MG63 (cell line): ENCODE measurements at regions not wholly inside any gene's neighbourhood (a gene's known extent, or its start where the extent isn't known, plus 50 kb on each side); places are given as distances from the start of the nearest gene placed in this dataset.

Source experiments
- DNase-seq: peaks from one replicate; pipeline ENCODE4 v3.0.0-alpha.2; 2020
- H3K27me3 ChIP-seq: fragments of 250-450 bp; sonication (Bioruptor Pico); 2 replicates; pipeline ENCODE4 v1.5.1; 2020; ENCODE audit warnings: mild to moderate bottlenecking, moderate library complexity
- H3K36me3 ChIP-seq: fragments of 250-450 bp; sonication (Bioruptor Pico); 2 replicates; pipeline ENCODE4 v1.5.1; 2020; ENCODE audit warnings: mild to moderate bottlenecking, moderate library complexity
- H3K4me3 ChIP-seq: fragments of 250-450 bp; sonication (Bioruptor Pico); 2 replicates; pipeline ENCODE4 v1.5.1; 2020; ENCODE audit warnings: mild to moderate bottlenecking, moderate library complexity
- H3K9me3 ChIP-seq: fragments of 250-450 bp; sonication (Bioruptor Pico); 2 replicates; pipeline ENCODE4 v1.5.1; 2020; ENCODE audit warnings: mild to moderate bottlenecking, moderate library complexity

GRCh38 chr5:38023799-38024198 is 184.0 kb upstream of the GDNF start:
- DNase-seq, result no peak
- Histone ChIP-seq H3K36me3 (no peaks in the 10 kb centered on the region), H3K27me3 (no peaks in the 10 kb centered on the region), H3K4me3 (no peak overlapping the region), H3K9me3 (no peaks in the 10 kb centered on the region)

GRCh38 chr5:38023371-38023770 is 183.5 kb upstream of the GDNF start:
- H3K4me3 ChIP-seq, result no peak overlapping the region
- no peaks in the 10 kb centered on the region for H3K36me3 ChIP-seq
- DNase-seq, result no peak
- no peaks in the 10 kb centered on the region for H3K9me3 ChIP-seq
- H3K27me3 ChIP-seq, result no peaks in the 10 kb centered on the region

- no peaks in the 10 kb centered on the region for H3K36me3 ChIP-seq
- H3K27me3 ChIP-seq, result no peaks in the 10 kb centered on the region
- no peak overlapping the region for H3K4me3 ChIP-seq
- no peaks in the 10 kb centered on the region for H3K9me3 ChIP-seq
- DNase-seq, result no peak
These were observed 182.8 kb upstream of the GDNF start for GRCh38 chr5:38022631-38023030.

GRCh38 chr5:38018016-38018415 is 178.2 kb upstream of the GDNF start:
- no peak for DNase-seq
- Histone ChIP-seq H3K36me3 (no peaks in the 10 kb centered on the region), H3K9me3 (no peaks in the 10 kb centered on the region), H3K27me3 (peaks cover 15% of the 10 kb centered on the region), H3K4me3 (no peak overlapping the region)

GRCh38 chr5:38013107-38013506 is 173.3 kb upstream of the GDNF start:
- no peaks in the 10 kb centered on the region for H3K9me3 ChIP-seq
- no peak overlapping the region for H3K4me3 ChIP-seq
- no peaks in the 10 kb centered on the region for H3K36me3 ChIP-seq
- no peak for DNase-seq
- peaks cover 27% of the 10 kb centered on the region for H3K27me3 ChIP-seq

- Histone ChIP-seq H3K4me3 (no peak overlapping the region), H3K9me3 (no peaks in the 10 kb centered on the region), H3K36me3 (no peaks in the 10 kb centered on the region), H3K27me3 (peaks cover 27% of the 10 kb centered on the region)
- no peak for DNase-seq
These were observed 171.9 kb upstream of the GDNF start for GRCh38 chr5:38011668-38012188.

GRCh38 chr5:38009749-38010358 is 170.0 kb upstream of the GDNF start:
- DNase-seq, result no peak
- no peak overlapping the region for H3K4me3 ChIP-seq
- no peaks in the 10 kb centered on the region for H3K9me3 ChIP-seq
- no peaks in the 10 kb centered on the region for H3K36me3 ChIP-seq
- peaks cover 24% of the 10 kb centered on the region for H3K27me3 ChIP-seq

GRCh38 chr5:38008198-38008597 is 168.4 kb upstream of the GDNF start:
- H3K4me3 ChIP-seq, result no peak overlapping the region
- DNase-seq, result no peak
- H3K9me3 ChIP-seq, result no peaks in the 10 kb centered on the region
- no peaks in the 10 kb centered on the region for H3K36me3 ChIP-seq
- H3K27me3 ChIP-seq, result peaks cover 12% of the 10 kb centered on the region

GRCh38 chr5:37999593-37999992 is 159.8 kb upstream of the GDNF start:
- DNase-seq, result no peak
- peaks cover 2% of the 10 kb centered on the region; the same call in 1 of the 2 replicates for H3K27me3 ChIP-seq
- H3K4me3 ChIP-seq, result no peak overlapping the region
- no peaks in the 10 kb centered on the region for H3K36me3 ChIP-seq
- no peaks in the 10 kb centered on the region for H3K9me3 ChIP-seq

GRCh38 chr5:37996918-37997317 is 157.1 kb upstream of the GDNF start:
- H3K4me3 ChIP-seq, result no peak overlapping the region
- H3K27me3 ChIP-seq, result peaks cover 5% of the 10 kb centered on the region; the same call in 1 of the 2 replicates
- no peaks in the 10 kb centered on the region for H3K9me3 ChIP-seq
- no peak for DNase-seq
- H3K36me3 ChIP-seq, result no peaks in the 10 kb centered on the region

- Histone ChIP-seq H3K9me3 (no peaks in the 10 kb centered on the region), H3K27me3 (peaks cover 5% of the 10 kb centered on the region; the same call in 1 of the 2 replicates), H3K36me3 (no peaks in the 10 kb centered on the region), H3K4me3 (no peak overlapping the region)
- no peak for DNase-seq
These were observed 154.9 kb upstream of the GDNF start for GRCh38 chr5:37994729-37995128.

- H3K9me3 ChIP-seq, result no peaks in the 10 kb centered on the region
- no peak for DNase-seq
- H3K36me3 ChIP-seq, result no peaks in the 10 kb centered on the region
- no peak overlapping the region for H3K4me3 ChIP-seq
- H3K27me3 ChIP-seq, result peaks cover 10% of the 10 kb centered on the region
These were observed 151.8 kb upstream of the GDNF start for GRCh38 chr5:37991301-37992299.

GRCh38 chr5:37989884-37990283 is 150.0 kb upstream of the GDNF start:
- Histone ChIP-seq H3K27me3 (peaks cover 8% of the 10 kb centered on the region; the same call in 1 of the 2 replicates), H3K36me3 (no peaks in the 10 kb centered on the region), H3K9me3 (no peaks in the 10 kb centered on the region), H3K4me3 (no peak overlapping the region)
- no peak for DNase-seq

GRCh38 chr5:37988454-37989046 is 148.7 kb upstream of the GDNF start:
- H3K36me3 ChIP-seq, result no peaks in the 10 kb centered on the region
- no peaks in the 10 kb centered on the region for H3K9me3 ChIP-seq
- no peak for DNase-seq
- H3K27me3 ChIP-seq, result peaks cover 8% of the 10 kb centered on the region; the same call in 1 of the 2 replicates
- no peak overlapping the region for H3K4me3 ChIP-seq

GRCh38 chr5:37984300-37984699 is 144.5 kb upstream of the GDNF start:
- no peak for DNase-seq
- no peaks in the 10 kb centered on the region for H3K36me3 ChIP-seq
- H3K9me3 ChIP-seq, result no peaks in the 10 kb centered on the region
- H3K27me3 ChIP-seq, result peaks cover 6% of the 10 kb centered on the region; the same call in 1 of the 2 replicates
- no peak overlapping the region for H3K4me3 ChIP-seq

GRCh38 chr5:37983463-37983862 is 143.6 kb upstream of the GDNF start:
- Histone ChIP-seq H3K4me3 (no peak overlapping the region), H3K27me3 (peaks cover under 1% of the 10 kb centered on the region; the same call in 1 of the 2 replicates), H3K36me3 (no peaks in the 10 kb centered on the region), H3K9me3 (no peaks in the 10 kb centered on the region)
- DNase-seq, result no peak

- no peak for DNase-seq
- Histone ChIP-seq H3K9me3 (no peaks in the 10 kb centered on the region), H3K36me3 (no peaks in the 10 kb centered on the region), H3K4me3 (no peak overlapping the region), H3K27me3 (no peaks in the 10 kb centered on the region)
These were observed 139.7 kb upstream of the GDNF start for GRCh38 chr5:37979559-37979958.
